ENCODE measurements at regions not wholly inside any gene's neighbourhood (a gene's known extent, or its start where the extent isn't known, plus 50 kb on each side); places are given as distances from the start of the nearest gene placed in this dataset.
A peak's percentile ranks its signal among the peaks of the same experiment; 100 is the strongest.

- no peak for DNase-seq
Observed at GRCh38 chr2:228269351-228269750, 87.9 kb upstream of the SPHKAP start.

- DNase-seq = peak in 1 of 2 experiments; percentile 1
Observed at GRCh38 chr2:228268756-228269155, 87.3 kb upstream of the SPHKAP start.

GRCh38 chr2:228268301-228268700 is 86.8 kb upstream of the SPHKAP start:
- no peak for DNase-seq

- no peak for DNase-seq
Observed at GRCh38 chr2:228263156-228263555, 81.7 kb upstream of the SPHKAP start.

GRCh38 chr2:228261546-228261945 is 80.1 kb upstream of the SPHKAP start:
- no peak for DNase-seq

GRCh38 chr2:228257379-228257778 is 75.9 kb upstream of the SPHKAP start:
- no peak for DNase-seq

GRCh38 chr2:228253752-228254151 is 72.3 kb upstream of the SPHKAP start:
- no peak for DNase-seq

GRCh38 chr2:228247335-228247734 is 65.8 kb upstream of the SPHKAP start:
- no peak for DNase-seq

- DNase-seq = no peak
Observed at GRCh38 chr2:228245601-228246000, 64.1 kb upstream of the SPHKAP start.

- no peak for DNase-seq
Observed at GRCh38 chr2:228242591-228242990, 61.1 kb upstream of the SPHKAP start.

GRCh38 chr2:228239907-228240561 is 58.5 kb upstream of the SPHKAP start:
- no peak for DNase-seq

- no peak for DNase-seq
Observed at GRCh38 chr2:228239207-228239906, 57.9 kb upstream of the SPHKAP start.

Data from NCI-H187 (cell line).